HUDEP-2 (cell line): ENCODE measurements at regions not wholly inside any gene's neighbourhood (a gene's known extent, or its start where the extent isn't known, plus 50 kb on each side); places are given as distances from the start of the nearest gene placed in this dataset.
A peak's percentile ranks its signal among the peaks of the same experiment; 100 is the strongest.

Experiments
- DNase-seq, 76 experiments: peaks; one replicate each; lab custom pipeline; 2025; ENCODE audit not compliant: unreplicated experiment in 76 of 76; lab: John Stamatoyannopoulos, UW

- DNase-seq = no peak
Measured at GRCh38 chr13:47190696-47191305, 293.9 kb upstream of the HTR2A start.

GRCh38 chr13:47188802-47189201, 291.9 kb upstream of the HTR2A start:
- DNase-seq = peak in 1 of 76 experiments; percentile 0

GRCh38 chr13:47186471-47186870, 289.6 kb upstream of the HTR2A start:
- no peak for DNase-seq

GRCh38 chr13:47184321-47184720, 287.5 kb upstream of the HTR2A start:
- peak in 1 of 76 experiments; percentile 0 for DNase-seq

GRCh38 chr13:47179321-47179720, 282.5 kb upstream of the HTR2A start:
- DNase-seq = no peak

- no peak for DNase-seq
Measured at GRCh38 chr13:47178090-47178950, 281.5 kb upstream of the HTR2A start.

GRCh38 chr13:47175172-47175866, 278.5 kb upstream of the HTR2A start:
- no peak for DNase-seq

GRCh38 chr13:47170971-47171370, 274.1 kb upstream of the HTR2A start:
- no peak for DNase-seq

GRCh38 chr13:47168618-47169017, 271.8 kb upstream of the HTR2A start:
- DNase-seq = no peak

GRCh38 chr13:47168066-47168465, 271.2 kb upstream of the HTR2A start:
- no peak for DNase-seq

GRCh38 chr13:47166336-47166735, 269.5 kb upstream of the HTR2A start:
- DNase-seq = no peak

GRCh38 chr13:47159853-47160550, 263.1 kb upstream of the HTR2A start:
- no peak for DNase-seq

GRCh38 chr13:47158593-47158992, 261.7 kb upstream of the HTR2A start:
- peak in 12 of 76 experiments; percentile 1 to 49 (median 13) for DNase-seq

GRCh38 chr13:47148543-47148942, 251.7 kb upstream of the HTR2A start:
- no peak for DNase-seq

- DNase-seq = no peak
Measured at GRCh38 chr13:47147812-47148119, 250.9 kb upstream of the HTR2A start.

GRCh38 chr13:47146991-47147811, 250.3 kb upstream of the HTR2A start:
- no peak for DNase-seq

GRCh38 chr13:47146136-47146535, 249.3 kb upstream of the HTR2A start:
- DNase-seq = no peak

GRCh38 chr13:47144782-47145181, 247.9 kb upstream of the HTR2A start:
- DNase-seq = no peak

GRCh38 chr13:47142105-47142504, 245.3 kb upstream of the HTR2A start:
- no peak for DNase-seq

GRCh38 chr13:47139519-47139918, 242.7 kb upstream of the HTR2A start:
- DNase-seq = peak in 1 of 76 experiments; percentile 14
